ENCODE measurements at regions not wholly inside any gene's neighbourhood (a gene's known extent, or its start where the extent isn't known, plus 50 kb on each side); places are given as distances from the start of the nearest gene placed in this dataset.
A peak's percentile ranks its signal among the peaks of the same experiment; 100 is the strongest.

GRCh38 chr9:81455462-81456219 lies 233.7 kb downstream of the TLE1 start:
- Histone ChIP-seq H3K4me1 (peaks cover 25% of the 10 kb centered on the region), H3K9me3 (no peaks in the 10 kb centered on the region), H3K36me3 (ENCODE audit: insufficient read depth in 1 of 2, low read depth in 1 of 2) (no peaks in the 10 kb centered on the region), H3K4me3 (no peak overlapping the region), H3K27me3 (ENCODE audit: insufficient read depth in 3 of 3, low read length in 2 of 3) (no peaks in the 10 kb centered on the region), H3K27ac (no peak overlapping the region)
- WGBS, 3 donors = 35 to 52% (median 37%) methylated on average over 4 of the region's 4 CpGs
- TF ChIP-seq CTCF (IDR thresholded peaks at IDR 0.05) = no peak
- intact Hi-C loops (cut with DNase I) = no loop called here
- ATAC-seq (peak in 2 of 4 donors; percentile 34 to 65), DNase-seq (no peak)

- Histone ChIP-seq H3K27me3 (ENCODE audit: insufficient read depth in 3 of 3, low read length in 2 of 3) (no peaks in the 10 kb centered on the region), H3K4me3 (no peak overlapping the region), H3K4me1 (no peaks in the 10 kb centered on the region), H3K27ac (no peak overlapping the region), H3K9me3 (peaks cover 27% of the 10 kb centered on the region), H3K36me3 (ENCODE audit: insufficient read depth in 1 of 2, low read depth in 1 of 2) (no peaks in the 10 kb centered on the region)
- ATAC-seq (no peak), DNase-seq (no peak)
- intact Hi-C loops (cut with DNase I) = no loop called here
- no peak for TF ChIP-seq CTCF (IDR thresholded peaks at IDR 0.05)
Observed at GRCh38 chr9:81445331-81445921, 243.9 kb downstream of the TLE1 start.

GRCh38 chr9:81431641-81432040 lies 257.7 kb downstream of the TLE1 start:
- no peaks in the 10 kb centered on the region for H3K27me3 ChIP-seq (ENCODE audit: insufficient read depth in 3 of 3, low read length in 2 of 3)
- no peak for DNase-seq
- no peak overlapping the region for H3K4me3 ChIP-seq
- no peak for TF ChIP-seq CTCF (IDR thresholded peaks at IDR 0.05)
- WGBS, 3 donors = 82 to 86% (median 84%) methylated on average over 4 of the region's 4 CpGs
- intact Hi-C loops (cut with DNase I) = no loop called here
- H3K4me1 ChIP-seq = no peaks in the 10 kb centered on the region
- H3K9me3 ChIP-seq = peaks cover 22% of the 10 kb centered on the region
- H3K27ac ChIP-seq = no peak overlapping the region
- ATAC-seq = no peak
- no peaks in the 10 kb centered on the region for H3K36me3 ChIP-seq (ENCODE audit: insufficient read depth in 1 of 2, low read depth in 1 of 2)

GRCh38 chr9:81430727-81431126 lies 258.6 kb downstream of the TLE1 start:
- Histone ChIP-seq H3K27me3 (ENCODE audit: insufficient read depth in 3 of 3, low read length in 2 of 3) (no peaks in the 10 kb centered on the region), H3K27ac (no peak overlapping the region), H3K36me3 (ENCODE audit: insufficient read depth in 1 of 2, low read depth in 1 of 2) (no peaks in the 10 kb centered on the region), H3K4me1 (no peaks in the 10 kb centered on the region), H3K9me3 (peaks cover 22% of the 10 kb centered on the region), H3K4me3 (no peak overlapping the region)
- no peak for ATAC-seq
- intact Hi-C loops (cut with DNase I) = no loop called here
- no peak for TF ChIP-seq CTCF (IDR thresholded peaks at IDR 0.05)
- no peak for DNase-seq
- WGBS, 3 donors = 18 to 33% (median 23%) methylated on average over 1 of the region's 1 CpG
